ENCODE measurements at regions not wholly inside any gene's neighbourhood (a gene's known extent, or its start where the extent isn't known, plus 50 kb on each side); places are given as distances from the start of the nearest gene placed in this dataset.
A peak's percentile ranks its signal among the peaks of the same experiment; 100 is the strongest.
"Not testable (repeated sequence)": the region's sequence is repeated elsewhere in the genome, so short reads cannot be mapped to it uniquely, and the experiment has no call there.

- DNase-seq, result no peak
Observed at GRCh38 chr9:103068753-103069152, 73.6 kb downstream of the CYLC2 start.

- no peak for DNase-seq
Observed at GRCh38 chr9:103078581-103078980, 83.4 kb downstream of the CYLC2 start.

- no peak for DNase-seq
Observed at GRCh38 chr9:103082494-103082893, 87.4 kb downstream of the CYLC2 start.

GRCh38 chr9:103089357-103089756 lies 94.2 kb downstream of the CYLC2 start:
- DNase-seq, result no peak

- no peak for DNase-seq
Observed at GRCh38 chr9:103104101-103104500, 109.0 kb downstream of the CYLC2 start.

GRCh38 chr9:103116246-103116645 lies 121.1 kb downstream of the CYLC2 start:
- no peak for DNase-seq

GRCh38 chr9:103126494-103126893 lies 131.4 kb downstream of the CYLC2 start:
- no peak for DNase-seq

GRCh38 chr9:103139891-103140290 lies 144.8 kb downstream of the CYLC2 start:
- DNase-seq, result no peak

- DNase-seq, result no peak
Observed at GRCh38 chr9:103152473-103152872, 157.3 kb downstream of the CYLC2 start.

- no peak for DNase-seq
Observed at GRCh38 chr9:103167530-103167929, 172.4 kb downstream of the CYLC2 start.

GRCh38 chr9:103168254-103168653 lies 173.1 kb downstream of the CYLC2 start:
- DNase-seq, result no peak

GRCh38 chr9:103169798-103170197 lies 174.7 kb downstream of the CYLC2 start:
- DNase-seq, result no peak

- DNase-seq, result peak; percentile 93
Observed at GRCh38 chr9:103183701-103184171, 188.6 kb downstream of the CYLC2 start.

- no peak for DNase-seq
Observed at GRCh38 chr9:103186959-103187358, 191.8 kb downstream of the CYLC2 start.

- DNase-seq, result no peak
Observed at GRCh38 chr9:103188781-103189350, 193.7 kb downstream of the CYLC2 start.

- DNase-seq, result no peak
Observed at GRCh38 chr9:103193992-103194391, 198.9 kb downstream of the CYLC2 start.

- DNase-seq, result no peak
Observed at GRCh38 chr9:103203172-103203571, 208.0 kb downstream of the CYLC2 start.

GRCh38 chr9:103205881-103206585 lies 210.9 kb downstream of the CYLC2 start:
- not testable (repeated sequence) for DNase-seq

GRCh38 chr9:103210607-103211006 lies 215.5 kb downstream of the CYLC2 start:
- no peak for DNase-seq

GRCh38 chr9:103215197-103215596 lies 220.1 kb downstream of the CYLC2 start:
- no peak for DNase-seq

- DNase-seq, result no peak
Observed at GRCh38 chr9:103225702-103226646, 230.8 kb downstream of the CYLC2 start.

GRCh38 chr9:103226647-103227013 lies 231.5 kb downstream of the CYLC2 start:
- DNase-seq, result no peak

- DNase-seq, result not testable (repeated sequence)
Observed at GRCh38 chr9:103237571-103238109, 242.5 kb downstream of the CYLC2 start.
